HCT116 (cell line): ENCODE measurements at regions not wholly inside any gene's neighbourhood (a gene's known extent, or its start where the extent isn't known, plus 50 kb on each side); places are given as distances from the start of the nearest gene placed in this dataset.

Experiments used
- ATAC-seq: fragments of 200-7000 bp; cut with Tn5 transposase; 2 replicates; pipeline ENCODE4 v1.9.1; 2020; ENCODE audit warnings: mild to moderate bottlenecking, moderate library complexity
- BruUV-seq: library from RNA; stranded (reverse); fragments of 400-500 nt; replicated peaks from 2 replicates; lab custom pipeline; 2021; lab: Mats Ljungman, UMichigan
- CTCF ChIA-PET: fragments of 300-600 bp; sonication (Branson Sonifier 250); formaldehyde crosslinking; loops from one replicate; lab custom pipeline; 2021; ENCODE audit warnings: antibody characterized with exemption; lab: Charles Lee
- POLR2A ChIA-PET: fragments of 300-600, 350-600 bp; sonication (Branson Sonifier 250); formaldehyde crosslinking; loops from one replicate; lab custom pipeline; 2021; ENCODE audit warnings: antibody characterized with exemption; lab: Charles Lee
- RAD21 ChIA-PET, 2 experiments: fragments of 300-600 bp; sonication (Branson Sonifier 250); formaldehyde crosslinking; loops; one replicate each; lab custom pipeline; 2023; ENCODE audit warnings: low total read pairs in 2 of 2; ENCODE audit not compliant: uncharacterized antibody in 2 of 2, unreplicated experiment in 2 of 2, low non-redundant PET in 1 of 2; lab: Charles Lee
- DNase-seq: peaks from one replicate; pipeline ENCODE4 v3.0.0-alpha.2; 2010; ENCODE audit warnings: low read depth, low spot score
- H2AFZ ChIP-seq: fragments of 200-600 bp; shearing (Covaris generic), sonication (generic); 2 replicates; pipeline ENCODE4 v1.6.1; 2017; ENCODE audit warnings: low read depth, mixed run types, mixed read lengths, antibody characterized with exemption, low read length; ENCODE audit not compliant: poor library complexity, severe bottlenecking
- H3K27ac ChIP-seq: 2 replicates; pipeline ENCODE4 v1.5.1; 2012; ENCODE audit warnings: low read depth, low read length
- H3K27me3 ChIP-seq: fragments of 200-600 bp; sonication (generic); 2 replicates; pipeline ENCODE4 v1.6.1; 2016; ENCODE audit warnings: mixed run types, low read length, mixed read lengths; ENCODE audit not compliant: insufficient read depth
- H3K36me3 ChIP-seq, 2 experiments: fragments of 200-500 bp in 1 of 2; fragments of 200-600 bp in 1 of 2; sonication (Bioruptor generic) in 1 of 2; sonication (generic) in 1 of 2; 2 replicates each; pipeline versions ENCODE4 v1.5.1 to v1.6.1; 2014 to 2016; ENCODE audit warnings: low read length in 2 of 2, inconsistent platforms in 1 of 2, mixed read lengths in 1 of 2, mixed run types in 1 of 2; ENCODE audit not compliant: insufficient read depth in 2 of 2, control insufficient read depth in 1 of 2
- H3K4me1 ChIP-seq, 2 experiments: fragments of 200-600 bp in 1 of 2; sonication (generic) in 1 of 2; 2 replicates each; pipeline versions ENCODE4 v1.5.1 to v1.6.1; 2012 to 2017; ENCODE audit warnings: low read length in 2 of 2, inconsistent platforms in 1 of 2, mild to moderate bottlenecking in 1 of 2, mixed read lengths in 1 of 2, mixed run types in 1 of 2, moderate library complexity in 1 of 2; ENCODE audit not compliant: insufficient read depth in 2 of 2, control insufficient read depth in 1 of 2
- H3K4me2 ChIP-seq: fragments of 200-600 bp; sonication (generic); 2 replicates; pipeline ENCODE4 v1.6.1; 2017; ENCODE audit warnings: mixed run types, low read length, mixed read lengths
- H3K4me3 ChIP-seq, 2 experiments: fragments of 200-600 bp in 1 of 2; sonication (generic) in 1 of 2; replicated peaks in 1 of 2; 2 replicates each; pipeline ENCODE4 v1.5.1; 2011 to 2016; ENCODE audit warnings: low read length in 2 of 2, control low read depth in 1 of 2, low read depth in 1 of 2, mild to moderate bottlenecking in 1 of 2, mixed read lengths in 1 of 2, mixed run types in 1 of 2
- H3K79me2 ChIP-seq: fragments of 200-600 bp; sonication (generic); 2 replicates; pipeline ENCODE4 v1.6.1; 2017; ENCODE audit warnings: mild to moderate bottlenecking, mixed run types, low read length, moderate library complexity, mixed read lengths; ENCODE audit not compliant: insufficient read depth
- H3K9ac ChIP-seq: fragments of 200-600 bp; sonication (generic); 2 replicates; pipeline ENCODE4 v1.6.1; 2016; ENCODE audit warnings: low read length, mixed read lengths
- H3K9me2 ChIP-seq: fragments of 200-600 bp; sonication (generic), shearing (Covaris generic); 2 replicates; pipeline ENCODE4 v1.6.1; 2017; ENCODE audit warnings: mixed run types, mild to moderate bottlenecking, moderate library complexity; ENCODE audit not compliant: insufficient read depth
- H3K9me3 ChIP-seq, 2 experiments: fragments of 200-500 bp in 1 of 2; fragments of 200-600 bp in 1 of 2; sonication (Bioruptor generic) in 1 of 2; sonication (generic) in 1 of 2; 2 replicates each; pipeline ENCODE4 v1.6.1; 2014 to 2017; ENCODE audit warnings: low read length in 2 of 2, mixed read lengths in 2 of 2, inconsistent platforms in 1 of 2, low read depth in 1 of 2, mild to moderate bottlenecking in 1 of 2, mixed run types in 1 of 2, moderate library complexity in 1 of 2; ENCODE audit not compliant: control insufficient read depth in 1 of 2, insufficient read depth in 1 of 2
- H4K20me1 ChIP-seq: fragments of 200-600 bp; sonication (generic), shearing (Covaris generic); 2 replicates; pipeline ENCODE4 v1.6.1; 2017; ENCODE audit warnings: mixed run types, mild to moderate bottlenecking, moderate library complexity; ENCODE audit not compliant: insufficient read depth
- CBX3 ChIP-seq: IDR thresholded peaks from 2 replicates; pipeline ENCODE4 v1.6.1; 2012; ENCODE audit warnings: low read depth
- EGR1 ChIP-seq: IDR thresholded peaks from 2 replicates; pipeline ENCODE4 v1.6.1; 2012; ENCODE audit warnings: low read depth
- ELF1 ChIP-seq: IDR thresholded peaks from 2 replicates; pipeline ENCODE4 v1.6.1; 2012; ENCODE audit warnings: low read depth, borderline replicate concordance
- EZH2 ChIP-seq: fragments of 200-600 bp; sonication (generic); IDR thresholded peaks from 2 replicates; pipeline ENCODE4 v1.6.1; 2017; ENCODE audit warnings: antibody characterized with exemption, mixed run types
- EZH2phosphoT487 ChIP-seq: fragments of 200-600 bp; IDR thresholded peaks from 2 replicates; pipeline ENCODE4 v1.6.1; 2018; ENCODE audit warnings: antibody characterized with exemption, borderline replicate concordance
- JUND ChIP-seq: IDR thresholded peaks from 2 replicates; pipeline ENCODE4 v1.6.1; 2012
- POLR2A ChIP-seq: IDR thresholded peaks from 2 replicates; pipeline ENCODE4 v1.7.0; 2011; ENCODE audit warnings: borderline replicate concordance; ENCODE audit not compliant: insufficient read depth, insufficient read length; ENCODE audit errors: extremely low read depth
- SIN3A ChIP-seq: IDR thresholded peaks from 2 replicates; pipeline ENCODE4 v1.6.1; 2012; ENCODE audit warnings: low read depth
- SRF ChIP-seq: IDR thresholded peaks from 2 replicates; pipeline ENCODE4 v1.6.1; 2012; ENCODE audit warnings: low read depth
- ZBTB33 ChIP-seq: IDR thresholded peaks from 2 replicates; pipeline ENCODE4 v1.6.1; 2011; ENCODE audit warnings: mild to moderate bottlenecking, low read length, moderate library complexity; ENCODE audit not compliant: insufficient replicate concordance; ENCODE audit errors: extremely low read depth
- ZFX ChIP-seq: fragments of 450-650 bp; IDR thresholded peaks from 2 replicates; pipeline ENCODE4 v1.6.1; 2017
- intact Hi-C: fragments of 100-400 bp; cut with micrococcal nuclease; formaldehyde crosslinking; loops from 2 replicates; pipeline ENCODE4 v1.10.0; 2022

GRCh38 chrX:26562156-26562555 lies 346.2 kb downstream of the MAGEB5 start:
- no peak for ATAC-seq
- ChIA-PET POLR2A (interaction anchor here (0.8 kb wide), 1 partner anchor 12 kb away, joined by 3 read pairs; no protein-coding TSS in a partner anchor), RAD21 (no interaction called here)

GRCh38 chrX:26559855-26560254 lies 343.9 kb downstream of the MAGEB5 start:
- ATAC-seq (no peak), DNase-seq (no peak)
- Histone ChIP-seq H2AFZ (no peak overlapping the region), H3K4me3 (no peak overlapping the region), H3K9me2 (no peaks in the 10 kb centered on the region), H3K36me3 (no peaks in the 10 kb centered on the region), H3K27me3 (no peaks in the 10 kb centered on the region; the same call in 1 of the 2 replicates), H3K79me2 (no peaks in the 10 kb centered on the region), H3K4me1 (no peaks in the 10 kb centered on the region), H3K27ac (no peak overlapping the region), H4K20me1 (no peaks in the 10 kb centered on the region), H3K9me3 (no peaks in the 10 kb centered on the region), H3K9ac (no peak overlapping the region), H3K4me2 (no peak overlapping the region)
- ChIA-PET CTCF (no interaction called here), POLR2A (no interaction called here), RAD21 (no interaction called here)
- intact Hi-C loops, result no loop called here
- TF ChIP-seq EZH2phosphoT487 (no peak), SIN3A (no peak), SRF (no peak), EZH2 (no peak), JUND (no peak), POLR2A (no peak), CBX3 (no peak), ZFX (no peak), ELF1 (no peak), ZBTB33 (no peak)
- BruUV-seq, result no TSS peak

More at GRCh38 chrX:26562156-26562555, 346.2 kb downstream of the MAGEB5 start:
- Histone ChIP-seq H3K4me1 (no peaks in the 10 kb centered on the region), H3K27me3 (no peaks in the 10 kb centered on the region; the same call in 1 of the 2 replicates), H3K27ac (no peak overlapping the region), H3K4me3 (no peak overlapping the region), H4K20me1 (no peaks in the 10 kb centered on the region), H3K79me2 (no peaks in the 10 kb centered on the region), H3K9me3 (no peaks in the 10 kb centered on the region), H3K9ac (no peak overlapping the region), H2AFZ (no peak overlapping the region), H3K36me3 (no peaks in the 10 kb centered on the region), H3K9me2 (no peaks in the 10 kb centered on the region), H3K4me2 (no peak overlapping the region)
- intact Hi-C loops, result no loop called here
- DNase-seq, result no peak
- CTCF ChIA-PET, result no interaction called here
- no TSS peak for BruUV-seq
- TF ChIP-seq EZH2 (no peak), EGR1 (no peak), JUND (no peak), ELF1 (no peak), EZH2phosphoT487 (no peak)
- TF ChIP-seq, all 23 proteins: peak for 0
